Activated naive CD8-positive, alpha-beta T cell treated with anti-CD3 and anti-CD28 coated beads, Interleukin-2, amount 10 ng/mL, durations not matched to agents 7 days and 5 days (primary cell): ENCODE measurements at regions not wholly inside any gene's neighbourhood (a gene's known extent, or its start where the extent isn't known, plus 50 kb on each side); places are given as distances from the start of the nearest gene placed in this dataset.
"Not testable (repeated sequence)": the region's sequence is repeated elsewhere in the genome, so short reads cannot be mapped to it uniquely, and the experiment has no call there.

ENCODE experiments used
- ATAC-seq: fragments of 150-1000 bp; cut with Tn5 transposase; one replicate; pipeline ENCODE4 v1.10.0; 2021; ENCODE audit warnings: low read depth, moderate library complexity
- POLR2A ChIA-PET: fragments of 350-600 bp; sonication (Branson Sonifier 250); formaldehyde crosslinking; loops from one replicate; lab custom pipeline; 2021; ENCODE audit warnings: antibody characterized with exemption; lab: Charles Lee
- DNase-seq: peaks from one replicate; pipeline ENCODE4 v3.0.0; 2021
- H3K27ac Mint-ChIP-seq: one replicate; pipeline ENCODE4 v1.8.0; 2022; ENCODE audit warnings: mild to moderate bottlenecking, mixed read lengths
- H3K27me3 Mint-ChIP-seq: one replicate; pipeline ENCODE4 v1.8.0; 2022; ENCODE audit warnings: mild to moderate bottlenecking, moderate library complexity, mixed read lengths
- H3K36me3 Mint-ChIP-seq: one replicate; pipeline ENCODE4 v1.8.0; 2021; ENCODE audit warnings: mild to moderate bottlenecking, mixed read lengths
- H3K4me1 Mint-ChIP-seq: one replicate; pipeline ENCODE4 v1.8.0; 2021; ENCODE audit warnings: mixed read lengths
- H3K4me3 Mint-ChIP-seq: one replicate; pipeline ENCODE4 v1.8.0; 2022; ENCODE audit warnings: mild to moderate bottlenecking, moderate library complexity, mixed read lengths
- H3K9me3 Mint-ChIP-seq: one replicate; pipeline ENCODE4 v1.8.0; 2021; ENCODE audit warnings: mixed read lengths

DNA sequence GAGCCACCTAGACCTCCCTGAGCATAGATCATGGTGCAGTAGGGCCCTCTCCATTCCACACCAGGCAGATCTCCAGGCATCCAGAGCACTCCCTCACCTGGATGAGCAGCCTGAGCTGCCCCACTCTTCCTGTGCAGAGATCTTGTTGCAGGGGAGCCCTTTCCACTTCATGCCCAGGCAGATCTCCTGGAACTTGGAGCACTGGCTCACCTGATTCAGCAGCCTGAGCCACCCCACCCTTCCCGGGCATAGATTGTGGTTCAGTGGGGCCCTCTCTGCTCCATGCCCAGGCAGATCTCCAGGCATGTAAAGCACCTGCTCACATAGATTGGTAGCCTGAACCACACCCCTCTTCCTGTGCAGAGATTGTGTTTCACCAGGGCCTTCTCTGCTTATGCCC is 78.0 kb downstream of the SEC16B start:
- ATAC-seq = no peak
- Mint-ChIP-seq H3K4me1 (no peaks in the 10 kb centered on the region), H3K27ac (no peak overlapping the region), H3K27me3 (no peaks in the 10 kb centered on the region), H3K9me3 (no peaks in the 10 kb centered on the region), H3K36me3 (no peaks in the 10 kb centered on the region), H3K4me3 (no peak overlapping the region)
- no peak for DNase-seq
- POLR2A ChIA-PET = no interaction called here

DNA sequence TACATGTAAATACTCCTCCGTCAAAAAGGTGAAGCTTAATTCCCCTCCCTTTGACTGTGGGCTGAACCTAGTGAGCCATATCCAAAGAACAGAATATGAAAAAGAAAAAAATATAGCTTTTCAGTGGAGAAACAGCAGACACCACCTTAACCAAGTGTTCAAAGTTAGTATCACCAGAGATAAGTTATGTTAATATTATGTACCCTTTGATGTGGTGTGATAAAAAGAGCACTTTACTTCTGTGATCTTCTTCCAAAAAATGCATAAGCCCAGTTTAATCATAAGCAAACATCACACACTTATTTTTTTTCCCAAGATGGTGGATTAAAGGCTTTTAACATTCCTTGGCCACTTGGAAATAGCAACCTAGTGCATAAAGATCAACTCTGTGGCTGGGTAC is 79.4 kb downstream of the SEC16B start:
- H3K27me3 Mint-ChIP-seq = no peaks in the 10 kb centered on the region
- no peak overlapping the region for H3K27ac Mint-ChIP-seq
- no peaks in the 10 kb centered on the region for H3K4me1 Mint-ChIP-seq
- DNase-seq (no peak), ATAC-seq (no peak)
- H3K36me3 Mint-ChIP-seq = no peaks in the 10 kb centered on the region
- no peaks in the 10 kb centered on the region for H3K9me3 Mint-ChIP-seq
- H3K4me3 Mint-ChIP-seq = no peak overlapping the region
- POLR2A ChIA-PET = interaction anchor here (0.6 kb wide), 1 partner anchor 23 kb away, joined by 3 read pairs; no protein-coding TSS in a partner anchor

DNA sequence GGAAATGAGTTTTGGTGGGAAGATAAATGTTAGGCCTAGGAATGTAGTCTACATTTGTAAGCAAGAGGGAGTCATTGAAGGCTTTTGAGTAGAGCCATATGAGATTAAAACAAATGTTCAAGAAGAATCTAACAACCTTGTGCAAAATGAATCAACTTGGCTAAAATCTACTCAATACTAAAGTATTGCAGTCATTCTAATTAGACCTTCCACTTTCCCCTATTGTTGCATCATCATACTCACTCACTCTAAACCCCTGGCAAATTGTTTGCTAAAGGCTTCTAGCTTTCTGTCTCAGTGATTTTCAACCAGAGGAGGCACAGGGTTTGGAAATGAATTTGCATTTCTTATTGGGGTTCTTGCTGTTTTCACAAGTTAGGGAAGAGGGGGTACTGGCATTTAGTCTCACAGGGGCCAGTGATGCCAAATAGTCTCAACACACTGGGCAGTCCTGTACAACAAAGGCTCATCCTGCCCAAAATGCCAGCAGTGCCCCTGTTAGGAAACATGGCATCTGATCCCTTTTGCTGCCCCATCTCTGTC is 85.3 kb downstream of the SEC16B start:
- POLR2A ChIA-PET = no interaction called here
- no peak for ATAC-seq
- H3K27me3 Mint-ChIP-seq = peaks cover 4% of the 10 kb centered on the region
- H3K4me1 Mint-ChIP-seq = no peaks in the 10 kb centered on the region
- H3K27ac Mint-ChIP-seq = no peak overlapping the region
- no peak for DNase-seq
- no peaks in the 10 kb centered on the region for H3K9me3 Mint-ChIP-seq
- no peaks in the 10 kb centered on the region for H3K36me3 Mint-ChIP-seq
- no peak overlapping the region for H3K4me3 Mint-ChIP-seq

DNA sequence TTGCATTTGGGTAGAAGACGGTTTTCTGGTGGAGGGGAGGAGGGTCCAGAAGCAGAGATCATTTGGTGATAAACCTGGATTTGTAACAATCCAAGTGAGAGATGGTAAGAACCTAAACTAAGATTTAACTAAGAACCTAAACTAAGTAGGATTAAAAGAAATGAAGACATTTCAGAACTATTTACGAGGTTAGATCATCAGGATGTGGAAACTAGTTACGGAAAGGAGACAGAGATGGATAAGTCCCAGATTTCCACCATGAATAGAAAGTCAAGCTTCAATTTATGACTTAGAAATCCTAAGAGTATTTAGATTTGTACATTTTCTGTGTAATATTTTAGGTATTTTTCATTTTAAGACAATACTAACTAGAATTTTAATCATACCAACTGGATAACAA is 86.3 kb downstream of the SEC16B start:
- Mint-ChIP-seq H3K27ac (no peak overlapping the region), H3K4me1 (no peaks in the 10 kb centered on the region), H3K4me3 (no peak overlapping the region), H3K36me3 (no peaks in the 10 kb centered on the region), H3K9me3 (no peaks in the 10 kb centered on the region), H3K27me3 (peaks cover 4% of the 10 kb centered on the region)
- DNase-seq (no peak), ATAC-seq (no peak)
- POLR2A ChIA-PET = no interaction called here

DNA sequence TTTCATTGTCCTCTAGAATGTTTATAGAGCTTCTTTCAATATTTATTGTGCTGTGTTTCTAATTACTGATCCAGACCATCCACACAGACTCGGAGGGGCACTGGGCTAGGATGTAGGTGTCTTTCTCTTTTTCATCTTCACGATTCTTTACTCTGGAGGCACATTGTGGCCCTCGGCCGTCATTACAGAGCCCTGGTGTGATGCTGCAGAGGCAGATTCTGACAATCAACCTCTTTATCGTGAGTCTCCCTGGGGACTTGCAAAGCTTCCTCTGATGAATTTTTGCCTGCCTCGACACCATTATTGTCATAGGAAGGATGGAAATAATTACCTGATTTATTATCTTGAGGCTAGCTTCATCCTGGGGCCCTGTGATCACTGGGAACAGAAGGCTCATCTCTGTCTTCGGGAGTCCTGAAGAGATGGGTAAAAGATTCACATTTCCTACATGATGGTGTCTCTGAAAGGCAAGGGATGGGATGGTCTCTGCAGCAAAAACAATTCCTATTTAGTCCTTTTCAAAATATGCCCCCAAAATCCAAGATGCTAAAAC is 89.4 kb downstream of the SEC16B start:
- POLR2A ChIA-PET = no interaction called here
- Mint-ChIP-seq H3K27ac (no peak overlapping the region), H3K4me3 (no peak overlapping the region), H3K36me3 (no peaks in the 10 kb centered on the region), H3K9me3 (peaks cover 2% of the 10 kb centered on the region), H3K27me3 (peaks cover 4% of the 10 kb centered on the region), H3K4me1 (no peaks in the 10 kb centered on the region)
- DNase-seq (no peak), ATAC-seq (no peak)

DNA sequence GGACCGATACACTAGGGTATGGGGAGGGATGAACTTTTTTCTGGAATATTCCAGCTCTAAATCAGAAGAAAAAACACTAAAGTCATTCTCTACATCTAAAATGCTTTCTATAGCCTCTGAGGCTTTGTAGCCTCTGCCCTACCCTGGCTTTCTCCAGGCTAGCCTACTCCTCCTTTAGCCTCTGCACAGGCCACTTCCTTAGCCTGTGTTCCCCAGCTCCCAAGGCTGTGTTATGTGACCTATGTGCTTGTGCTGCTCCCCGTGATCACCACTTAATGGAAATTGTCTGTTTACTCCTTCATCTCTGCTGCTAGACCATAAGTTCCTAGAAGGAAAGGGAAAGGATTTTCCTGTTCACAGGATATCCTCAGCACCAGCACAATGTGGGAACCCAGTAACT is 92.8 kb downstream of the SEC16B start:
- POLR2A ChIA-PET = no interaction called here
- Mint-ChIP-seq H3K27ac (no peak overlapping the region), H3K9me3 (peaks cover 2% of the 10 kb centered on the region)

DNA sequence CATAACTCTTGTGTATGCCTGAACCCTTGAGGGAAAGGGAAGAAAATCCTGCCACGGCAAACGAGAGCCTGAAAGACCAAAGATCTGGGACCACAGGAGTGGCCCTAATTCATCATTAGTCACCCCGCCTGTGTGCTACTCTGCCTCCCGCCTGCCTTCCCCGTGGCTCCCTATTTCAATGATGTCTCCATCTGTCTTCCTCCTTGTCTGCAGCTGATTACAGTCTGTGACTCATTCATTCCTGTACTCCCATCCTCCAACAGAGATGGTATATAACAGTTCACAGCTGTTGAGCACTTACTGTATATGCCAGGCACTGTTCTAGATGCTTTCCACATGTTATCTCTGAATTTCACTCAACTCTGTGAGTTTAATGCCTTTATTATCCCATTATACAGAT is 96.6 kb downstream of the SEC16B start:
- DNase-seq (no peak), ATAC-seq (no peak)
- Mint-ChIP-seq H3K4me3 (no peak overlapping the region), H3K9me3 (peaks cover 2% of the 10 kb centered on the region), H3K27me3 (no peaks in the 10 kb centered on the region), H3K27ac (no peak overlapping the region), H3K4me1 (no peaks in the 10 kb centered on the region), H3K36me3 (no peaks in the 10 kb centered on the region)
- POLR2A ChIA-PET = no interaction called here

More for the DNA sequence above, 92.8 kb downstream of the SEC16B start:
- Mint-ChIP-seq H3K36me3 (no peaks in the 10 kb centered on the region), H3K4me1 (no peaks in the 10 kb centered on the region), H3K4me3 (no peak overlapping the region), H3K27me3 (no peaks in the 10 kb centered on the region)
- no peak for ATAC-seq
- no peak for DNase-seq

DNA sequence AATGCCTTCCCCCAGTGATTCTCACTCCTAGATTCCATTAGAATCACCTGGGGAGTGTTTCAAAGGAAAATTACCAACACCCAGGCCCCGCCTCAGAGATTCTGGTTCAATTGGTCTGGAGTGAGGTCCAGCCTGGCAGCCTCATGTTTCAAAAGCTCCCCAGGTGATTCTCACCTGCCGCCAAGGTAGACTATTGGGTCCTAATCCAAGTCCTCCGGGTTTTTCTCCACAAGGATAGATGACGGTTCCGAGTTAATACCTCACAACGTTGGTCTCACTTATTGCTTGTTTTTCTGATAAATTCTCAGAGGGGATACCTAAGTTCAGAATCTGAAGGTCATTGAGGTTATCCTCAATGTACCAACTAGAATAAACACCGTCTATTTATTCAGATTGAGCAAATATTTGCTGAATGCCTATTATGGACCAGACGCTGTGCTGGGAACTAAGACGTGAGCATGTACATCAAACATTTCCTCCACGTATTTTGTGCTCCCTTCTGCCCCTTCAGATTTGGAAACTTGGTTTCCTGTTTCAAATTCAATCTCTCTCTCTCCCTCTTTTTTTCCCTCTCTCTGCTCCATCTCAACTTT is 97.5 kb downstream of the SEC16B start:
- Mint-ChIP-seq H3K27ac (no peak overlapping the region), H3K4me3 (no peak overlapping the region), H3K36me3 (no peaks in the 10 kb centered on the region), H3K9me3 (peaks cover 2% of the 10 kb centered on the region), H3K27me3 (no peaks in the 10 kb centered on the region), H3K4me1 (no peaks in the 10 kb centered on the region)
- POLR2A ChIA-PET = no interaction called here
- no peak for ATAC-seq
- DNase-seq = no peak

DNA sequence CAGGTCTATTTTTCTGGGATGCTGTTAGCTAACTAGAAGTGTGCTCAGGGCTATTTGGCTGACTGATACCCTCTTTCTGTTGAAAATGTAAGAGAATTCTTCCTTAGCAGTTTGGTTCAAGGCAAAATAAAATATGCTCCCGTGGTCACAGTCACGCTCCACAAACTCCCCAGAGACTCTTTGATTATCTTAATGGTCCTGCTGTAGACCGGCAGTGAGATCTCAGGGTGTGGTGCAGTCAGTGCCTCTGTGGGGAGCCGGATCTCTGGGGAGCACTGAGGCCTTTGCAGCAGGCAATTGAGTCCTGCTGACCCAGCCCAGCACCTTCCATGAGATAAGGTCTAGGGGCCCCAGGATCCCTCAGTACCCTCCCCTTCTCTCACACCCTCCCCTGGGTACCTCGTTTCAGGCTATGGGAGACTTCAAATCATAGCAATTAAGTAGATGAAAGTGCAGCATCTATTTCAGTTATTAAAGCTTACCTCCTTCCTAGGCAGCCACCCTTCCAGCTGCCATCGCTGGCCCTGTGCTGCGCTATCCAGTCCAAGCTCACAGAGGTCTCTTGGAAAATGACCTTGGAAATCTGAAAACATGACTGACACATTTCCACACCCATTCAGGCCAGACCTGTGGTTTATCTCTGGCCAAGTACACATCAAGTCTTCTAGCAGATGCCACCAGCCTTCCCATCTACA is 98.1 kb downstream of the SEC16B start:
- DNase-seq (no peak), ATAC-seq (no peak)
- Mint-ChIP-seq H3K4me1 (no peaks in the 10 kb centered on the region), H3K27me3 (no peaks in the 10 kb centered on the region), H3K36me3 (no peaks in the 10 kb centered on the region), H3K9me3 (peaks cover 2% of the 10 kb centered on the region), H3K27ac (no peak overlapping the region), H3K4me3 (no peak overlapping the region)
- POLR2A ChIA-PET = no interaction called here

DNA sequence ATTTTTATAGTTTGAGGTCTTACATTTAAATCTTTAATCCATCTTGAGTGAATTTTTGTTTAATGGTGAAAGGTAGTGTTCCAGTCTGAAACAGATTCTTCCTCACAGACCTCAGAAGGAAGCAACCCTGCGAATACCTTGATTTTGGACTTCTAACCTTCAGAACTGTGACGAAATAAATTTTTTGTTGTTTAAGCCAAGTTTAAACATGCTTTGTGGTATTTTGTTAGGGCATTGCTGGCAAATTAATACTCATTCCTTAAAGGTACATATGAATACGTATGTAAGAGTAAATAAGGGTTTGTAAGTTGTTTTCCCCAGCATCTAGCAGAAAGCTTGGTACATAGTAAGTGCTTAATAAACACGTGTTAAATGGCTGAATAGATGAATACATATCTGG is 100.3 kb downstream of the SEC16B start:
- POLR2A ChIA-PET = no interaction called here
- DNase-seq = no peak
- Mint-ChIP-seq H3K27ac (no peak overlapping the region), H3K9me3 (no peaks in the 10 kb centered on the region), H3K4me3 (no peak overlapping the region), H3K36me3 (no peaks in the 10 kb centered on the region), H3K4me1 (no peaks in the 10 kb centered on the region), H3K27me3 (no peaks in the 10 kb centered on the region)
- ATAC-seq = no peak

DNA sequence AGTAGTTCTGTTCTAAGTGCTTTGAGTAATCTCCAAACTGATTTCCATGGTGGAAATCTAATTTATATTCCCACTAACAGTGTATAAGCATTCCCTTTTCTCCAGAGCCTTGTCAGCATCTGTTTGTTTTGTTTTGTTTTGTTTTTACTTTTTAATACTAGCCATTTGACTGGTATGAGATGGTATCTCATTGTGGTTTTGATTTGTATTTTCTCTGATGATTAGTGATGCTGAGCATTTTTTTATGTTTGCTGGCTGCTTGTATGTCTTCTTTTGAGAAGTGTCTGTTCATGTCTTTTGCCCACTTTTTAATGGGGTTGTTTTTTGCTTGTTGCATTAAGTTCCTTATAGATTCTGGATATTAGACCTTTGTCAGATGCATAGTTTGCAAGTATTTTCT is 100.8 kb downstream of the SEC16B start:
- H3K9me3 Mint-ChIP-seq, H3K4me1 Mint-ChIP-seq, DNase-seq, H3K27me3 Mint-ChIP-seq, ATAC-seq, H3K4me3 Mint-ChIP-seq, POLR2A ChIA-PET, H3K36me3 Mint-ChIP-seq, H3K27ac Mint-ChIP-seq: not testable (repeated sequence)

DNA sequence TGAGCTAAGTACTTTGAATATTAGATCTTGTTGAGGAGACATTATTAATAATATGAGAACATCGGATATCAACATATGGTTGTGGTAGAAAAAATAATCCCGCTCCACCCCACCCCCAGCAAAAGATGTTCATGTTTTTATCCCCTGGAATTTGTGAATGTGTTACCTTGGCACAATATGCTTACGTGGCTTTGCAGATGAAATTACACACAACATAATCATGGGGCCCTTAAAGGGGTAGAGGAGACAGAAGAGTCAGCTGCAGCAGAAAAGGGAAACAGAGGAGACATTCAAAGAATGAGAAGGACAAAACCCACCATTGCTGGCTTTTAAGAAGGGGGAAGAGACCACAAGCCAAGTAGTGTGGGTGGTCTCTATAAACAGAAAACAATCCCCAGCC is 104.1 kb downstream of the SEC16B start:
- no peaks in the 10 kb centered on the region for H3K36me3 Mint-ChIP-seq
- no peak overlapping the region for H3K4me3 Mint-ChIP-seq

DNA sequence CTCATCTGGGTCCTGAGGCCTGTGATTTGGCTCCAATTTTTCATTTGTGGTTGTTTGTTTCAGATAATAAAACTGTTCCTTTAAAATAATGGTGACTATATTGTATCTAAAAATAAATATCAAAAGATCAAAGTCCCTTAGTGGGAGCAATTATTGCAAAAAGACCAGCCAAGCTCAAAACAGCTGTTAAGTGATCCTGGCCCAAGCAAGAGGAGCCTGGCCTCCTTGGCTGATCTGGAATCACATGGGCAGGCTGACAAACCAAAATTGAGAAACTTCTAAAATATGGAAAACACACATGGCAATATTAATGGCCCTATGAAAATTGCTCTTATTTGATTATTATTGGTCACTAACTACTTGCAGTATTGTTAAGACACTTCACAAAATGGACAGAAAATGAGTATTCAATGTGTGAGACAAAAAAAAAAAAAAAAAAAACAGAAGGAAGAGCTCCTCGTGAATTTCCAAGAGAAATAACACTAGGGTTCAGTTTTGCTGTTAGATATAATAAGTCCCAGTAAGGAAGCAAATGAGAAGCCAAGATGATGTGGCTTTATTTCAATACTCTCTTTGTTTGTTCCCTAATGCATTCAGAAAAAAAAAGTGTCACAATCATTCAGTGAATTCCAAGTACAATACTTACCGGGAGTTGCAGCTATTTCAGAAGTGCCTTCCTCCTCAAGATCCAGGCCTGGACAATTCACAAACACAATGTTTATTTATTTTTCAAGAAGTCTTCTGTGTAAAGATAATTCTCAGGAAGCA is 105.1 kb downstream of the SEC16B start:
- DNase-seq (no peak), ATAC-seq (no peak)
- Mint-ChIP-seq H3K27ac (no peak overlapping the region), H3K4me1 (no peaks in the 10 kb centered on the region), H3K27me3 (no peaks in the 10 kb centered on the region), H3K9me3 (no peaks in the 10 kb centered on the region), H3K4me3 (no peak overlapping the region), H3K36me3 (no peaks in the 10 kb centered on the region)
- POLR2A ChIA-PET = no interaction called here

More for the DNA sequence above, 104.1 kb downstream of the SEC16B start:
- POLR2A ChIA-PET = no interaction called here
- H3K4me1 Mint-ChIP-seq = no peaks in the 10 kb centered on the region
- H3K9me3 Mint-ChIP-seq = no peaks in the 10 kb centered on the region
- H3K27ac Mint-ChIP-seq = no peak overlapping the region
- DNase-seq (no peak), ATAC-seq (no peak)
- H3K27me3 Mint-ChIP-seq = no peaks in the 10 kb centered on the region
